GM18861 (cell line): ENCODE measurements at regions not wholly inside any gene's neighbourhood (a gene's known extent, or its start where the extent isn't known, plus 50 kb on each side); places are given as distances from the start of the nearest gene placed in this dataset.

Experiments used
- ATAC-seq: cut with Tn5 transposase; IDR thresholded peaks from one replicate; pipeline ENCODE4 v1.9.1; 2021; ENCODE audit not compliant: unreplicated experiment

- no peak for ATAC-seq
Observed at GRCh38 chr21:16402752-16403151, 673.0 kb downstream of the USP25 start.

DNA sequence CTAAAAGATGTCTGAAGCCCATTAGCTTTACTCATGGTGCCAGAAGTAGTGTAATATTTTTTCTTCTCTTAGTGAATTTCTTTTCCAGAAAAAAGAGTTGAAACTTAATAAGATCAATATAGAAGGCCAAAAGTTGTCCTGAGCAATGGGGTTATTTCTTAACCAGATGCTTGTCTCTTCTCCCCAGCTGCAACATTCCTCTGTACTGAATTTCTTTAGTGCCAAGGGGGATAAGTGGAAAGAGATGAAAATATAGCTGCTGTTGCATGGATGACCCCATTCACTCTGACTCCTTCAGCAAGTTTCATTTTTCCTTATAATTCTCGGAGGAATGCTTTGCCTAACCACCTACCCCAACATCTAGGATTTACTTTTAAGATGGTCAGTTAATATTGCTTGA lies 675.0 kb downstream of the USP25 start:
- no peak for ATAC-seq

GRCh38 chr21:16406355-16406754 lies 676.6 kb downstream of the USP25 start:
- no peak for ATAC-seq

- no peak for ATAC-seq
Observed at GRCh38 chr21:16407403-16408240, 677.8 kb downstream of the USP25 start.

DNA sequence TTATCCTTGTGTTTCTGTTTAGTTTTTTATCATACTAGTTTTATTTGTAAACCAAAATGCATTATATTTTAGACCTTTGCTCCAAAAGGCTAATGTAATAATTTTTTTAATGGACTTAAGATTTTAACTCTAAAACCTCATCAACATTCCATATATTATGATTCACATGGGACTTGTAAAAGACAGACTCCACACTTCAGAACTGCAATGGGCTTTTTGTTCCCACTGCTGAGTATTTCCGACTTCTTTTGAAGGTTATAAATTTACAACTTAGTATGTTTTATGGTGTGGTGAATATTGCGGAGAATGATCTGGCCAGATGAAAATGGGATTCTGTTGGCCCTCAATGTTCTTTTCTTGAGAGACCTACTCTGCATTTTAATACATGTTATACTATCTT lies 678.5 kb downstream of the USP25 start:
- ATAC-seq, result no peak

DNA sequence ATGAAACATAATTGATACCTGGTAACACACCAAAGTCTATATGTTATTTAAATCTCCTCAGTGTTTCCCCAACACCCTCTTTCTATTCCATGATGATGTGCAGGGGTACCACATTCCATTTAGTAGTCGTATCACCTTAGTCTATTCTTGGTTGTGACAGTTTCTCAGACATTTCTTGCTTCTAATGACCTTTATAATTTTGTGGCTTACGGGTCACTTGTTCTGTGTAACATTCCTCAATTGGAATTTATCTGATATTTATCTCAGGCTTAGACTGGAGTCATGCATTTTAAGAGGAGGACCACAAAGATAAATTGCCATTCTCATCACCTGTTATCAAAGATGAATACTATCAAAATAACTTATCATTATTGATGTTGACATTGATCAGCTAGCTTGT lies 679.6 kb downstream of the USP25 start:
- ATAC-seq, result no peak

GRCh38 chr21:16418226-16418625 lies 688.4 kb downstream of the USP25 start:
- ATAC-seq, result no peak

GRCh38 chr21:16418642-16419041 lies 688.9 kb downstream of the USP25 start:
- no peak for ATAC-seq

- ATAC-seq, result no peak
Observed at GRCh38 chr21:16419188-16419921, 689.6 kb downstream of the USP25 start.

DNA sequence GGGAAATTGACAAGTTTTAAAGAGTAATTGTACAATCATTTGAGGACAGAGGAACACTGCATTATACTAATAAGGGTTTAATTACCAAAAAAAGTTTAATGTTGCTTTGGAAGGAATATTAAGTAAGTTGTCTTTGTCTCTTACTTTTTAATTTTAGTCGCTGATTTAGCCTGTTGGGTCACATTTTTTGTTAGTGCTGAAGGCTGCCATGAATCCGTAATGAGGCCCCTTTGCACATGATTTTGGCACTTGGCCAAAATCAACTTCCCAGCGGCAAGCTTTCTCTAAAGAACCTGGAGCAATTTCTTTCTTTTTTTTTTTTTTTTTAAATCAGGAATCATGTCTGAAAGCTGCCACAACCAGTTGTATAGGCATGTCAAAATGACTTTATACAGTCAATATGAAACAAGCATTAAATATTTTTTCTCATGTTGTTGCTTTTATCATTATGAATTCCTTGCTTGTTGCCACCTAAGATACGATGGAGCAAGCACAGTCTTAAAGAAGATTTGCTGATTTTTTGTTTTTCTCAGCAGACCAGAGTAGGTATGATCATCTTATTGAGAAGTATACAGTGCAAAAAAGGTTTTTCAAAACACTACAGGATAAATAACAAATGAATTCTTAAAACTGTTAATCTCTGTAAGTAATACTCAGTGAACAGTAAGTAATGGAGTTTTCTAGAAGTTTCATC lies 690.4 kb downstream of the USP25 start:
- no peak for ATAC-seq

DNA sequence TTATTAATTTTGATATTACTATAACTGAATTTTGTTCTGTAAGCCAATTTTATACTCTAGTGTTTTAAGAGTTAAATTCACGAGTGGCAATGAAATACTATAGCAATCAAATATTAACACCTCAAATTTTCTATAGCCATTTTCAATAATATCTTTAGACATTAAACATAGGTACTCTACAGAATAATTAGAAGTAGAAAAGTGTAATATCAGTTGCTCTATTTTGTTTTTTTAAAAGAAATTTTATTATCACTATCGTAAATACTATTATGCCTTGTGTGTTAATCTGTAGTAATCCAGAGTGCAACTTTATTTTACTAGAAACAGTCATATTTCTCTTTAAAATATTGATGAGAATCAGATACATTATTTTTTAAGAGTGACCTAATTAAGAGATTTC lies 691.2 kb downstream of the USP25 start:
- no peak for ATAC-seq

- ATAC-seq, result no peak
Observed at GRCh38 chr21:16421965-16422364, 692.2 kb downstream of the USP25 start.

GRCh38 chr21:16422702-16423101 lies 692.9 kb downstream of the USP25 start:
- ATAC-seq, result no peak

GRCh38 chr21:16423921-16424320 lies 694.1 kb downstream of the USP25 start:
- no peak for ATAC-seq

DNA sequence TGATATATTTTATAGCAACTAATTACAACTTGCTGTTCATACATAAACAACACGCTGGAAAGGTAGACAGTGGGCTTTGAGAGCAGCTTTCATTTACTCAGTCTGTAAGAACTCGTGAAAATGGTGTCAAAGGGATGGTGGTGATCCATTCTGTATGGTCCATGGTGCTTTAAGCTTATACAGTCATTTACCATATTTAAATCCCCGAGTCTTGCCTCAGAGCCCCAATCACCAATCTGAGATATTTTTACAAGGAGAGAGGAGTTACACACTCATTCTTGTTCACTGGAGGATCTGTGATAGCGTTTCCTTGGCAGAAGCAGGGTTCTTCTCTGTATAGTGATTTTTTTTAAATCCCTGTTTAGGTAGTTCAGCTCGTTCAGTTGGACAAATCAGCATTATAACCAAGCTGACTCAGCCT lies 694.6 kb downstream of the USP25 start:
- ATAC-seq, result no peak

GRCh38 chr21:16425376-16425775 lies 695.6 kb downstream of the USP25 start:
- ATAC-seq, result no peak

GRCh38 chr21:16426936-16427335 lies 697.2 kb downstream of the USP25 start:
- ATAC-seq, result no peak

- no peak for ATAC-seq
Observed at GRCh38 chr21:16427587-16428087, 697.9 kb downstream of the USP25 start.

DNA sequence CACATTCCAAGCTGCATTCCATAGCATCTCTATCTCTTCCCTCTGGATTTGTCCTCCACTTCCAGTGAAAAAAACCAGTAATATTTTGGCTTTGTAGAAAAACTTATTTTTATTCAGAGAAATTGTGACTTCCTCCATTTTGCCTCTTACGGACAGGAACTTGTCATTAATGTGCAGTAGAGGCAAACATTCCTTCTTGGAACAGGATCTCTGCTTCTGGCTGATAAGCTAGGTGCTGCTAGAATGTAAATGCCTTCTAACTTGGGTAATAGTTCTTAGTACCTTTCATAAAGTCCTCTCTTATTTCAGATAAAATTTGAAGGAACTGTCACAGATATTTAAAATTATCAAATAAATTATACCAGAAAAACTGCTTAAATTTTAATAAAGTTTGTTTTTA lies 707.8 kb downstream of the USP25 start:
- ATAC-seq, result no peak

GRCh38 chr21:16438761-16439160 lies 709.0 kb downstream of the USP25 start:
- no peak for ATAC-seq

GRCh38 chr21:16441789-16442188 lies 712.0 kb downstream of the USP25 start:
- ATAC-seq, result no peak

- no peak for ATAC-seq
Observed at GRCh38 chr21:16454399-16454798, 724.6 kb downstream of the USP25 start.
